ENCODE measurements at regions not wholly inside any gene's neighbourhood (a gene's known extent, or its start where the extent isn't known, plus 50 kb on each side); places are given as distances from the start of the nearest gene placed in this dataset.
"Not testable (repeated sequence)": the region's sequence is repeated elsewhere in the genome, so short reads cannot be mapped to it uniquely, and the experiment has no call there.

GRCh38 chr21:25240974-25241373, 366.3 kb downstream of the MRPL39 start:
- no peak for DNase-seq (ENCODE audit: low read depth in 2 of 2)

GRCh38 chr21:25234857-25235801, 372.2 kb downstream of the MRPL39 start:
- no peak for DNase-seq (ENCODE audit: low read depth in 2 of 2)

DNA sequence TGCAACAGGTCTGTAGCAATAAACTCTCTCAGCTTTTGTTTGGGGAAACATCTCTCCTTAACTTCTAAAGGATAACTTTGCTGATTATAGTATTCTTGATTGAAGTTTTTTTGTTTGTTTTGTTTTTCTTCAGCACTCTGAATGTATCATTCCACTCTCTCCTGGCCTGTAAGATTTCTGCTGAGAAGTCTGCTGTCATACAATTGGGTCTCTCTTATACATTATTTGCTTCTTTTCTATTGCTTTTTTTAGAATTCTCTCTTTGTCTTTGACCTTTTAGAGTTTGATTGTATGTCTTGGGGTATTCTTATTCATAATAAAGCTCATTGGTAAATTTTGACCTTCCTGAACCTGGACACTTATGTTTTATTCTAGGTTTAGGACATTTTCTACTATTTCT, 386.3 kb downstream of the MRPL39 start:
- no peak for DNase-seq (ENCODE audit: low read depth in 2 of 2)

- no peak for DNase-seq (ENCODE audit: low read depth in 2 of 2)
Observed at GRCh38 chr21:25220169-25220568, 387.1 kb downstream of the MRPL39 start.

DNA sequence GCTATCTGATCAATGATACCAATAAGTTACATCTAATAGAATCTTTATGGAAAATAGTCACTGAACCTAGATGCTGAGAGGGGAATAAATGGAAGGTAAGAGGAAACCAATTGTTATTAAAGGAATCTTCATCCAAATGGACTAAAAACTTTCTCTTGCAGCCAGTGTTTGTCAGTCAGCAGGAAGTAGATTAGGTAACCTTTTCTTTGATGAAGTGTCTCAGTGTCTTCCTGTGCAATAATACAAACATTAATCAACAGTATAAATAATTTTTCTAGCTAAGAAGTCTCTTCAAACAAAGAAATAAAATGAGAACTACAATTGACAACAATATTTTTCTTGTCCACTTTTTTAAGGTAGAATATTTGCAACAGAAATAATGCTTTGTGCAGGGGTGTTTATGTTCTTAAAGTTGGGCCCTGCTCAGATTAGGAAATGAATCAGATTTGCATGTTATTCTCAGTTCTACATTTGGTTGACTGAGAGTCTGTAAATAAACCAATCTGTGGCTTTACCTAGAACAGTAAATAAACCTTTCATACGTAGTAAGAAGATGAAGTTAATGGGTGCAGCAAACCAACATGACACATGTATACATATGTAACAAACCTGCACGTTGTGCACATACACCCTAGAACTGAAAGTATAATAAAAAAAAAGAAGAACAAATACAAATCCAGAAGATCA, 391.4 kb downstream of the MRPL39 start:
- no peak for DNase-seq (ENCODE audit: low read depth in 2 of 2)

- DNase-seq (ENCODE audit: low read depth in 2 of 2): no peak
Observed at GRCh38 chr21:25214676-25215075, 392.6 kb downstream of the MRPL39 start.

GRCh38 chr21:25199944-25200343, 407.3 kb downstream of the MRPL39 start:
- no peak for DNase-seq (ENCODE audit: low read depth in 2 of 2)

GRCh38 chr21:25191141-25191540, 416.1 kb downstream of the MRPL39 start:
- no peak for DNase-seq (ENCODE audit: low read depth in 2 of 2)

DNA sequence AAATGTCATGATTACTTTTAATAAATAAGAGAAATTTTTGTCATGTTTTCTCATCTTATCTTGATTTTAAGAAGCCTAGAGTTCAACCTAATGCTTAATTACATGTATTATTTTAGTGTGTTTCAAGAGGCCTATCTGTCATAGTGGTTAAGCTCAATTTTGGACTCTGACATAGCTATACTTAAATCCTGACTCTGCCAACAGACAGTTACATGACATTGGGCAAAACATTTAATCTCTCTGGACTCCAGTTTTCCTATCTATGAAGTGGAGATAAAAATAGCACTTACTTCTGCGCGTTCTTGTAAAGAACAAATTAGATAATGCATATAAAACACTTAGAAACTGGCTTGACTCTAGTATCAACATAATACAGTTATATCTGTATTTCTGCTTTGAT, 417.8 kb downstream of the MRPL39 start:
- DNase-seq (ENCODE audit: low read depth in 2 of 2): no peak

GRCh38 chr21:25188677-25189079, 418.6 kb downstream of the MRPL39 start:
- DNase-seq (ENCODE audit: low read depth in 2 of 2): no peak

- DNase-seq (ENCODE audit: low read depth in 2 of 2): no peak
Observed at GRCh38 chr21:25186273-25186672, 421.0 kb downstream of the MRPL39 start.

DNA sequence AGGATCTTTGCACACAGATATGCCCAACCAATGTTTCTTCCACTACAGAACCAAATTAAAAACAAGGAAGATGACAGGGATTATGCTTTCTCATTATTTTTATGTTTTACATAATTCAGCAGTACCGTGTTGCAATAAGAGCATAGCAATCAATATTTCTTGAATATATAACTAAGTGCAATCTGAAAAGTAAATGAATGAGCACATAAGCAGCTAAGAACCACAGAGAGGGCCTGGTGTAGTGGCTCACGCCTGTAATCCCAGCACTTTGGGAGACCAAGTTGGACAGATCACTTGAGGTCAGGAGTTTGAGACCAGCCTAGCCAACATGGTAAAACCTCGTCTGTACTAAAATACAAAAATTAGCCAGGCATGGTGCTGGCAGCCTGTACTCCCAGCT, 423.7 kb downstream of the MRPL39 start:
- no peak for DNase-seq (ENCODE audit: low read depth in 2 of 2)

DNA sequence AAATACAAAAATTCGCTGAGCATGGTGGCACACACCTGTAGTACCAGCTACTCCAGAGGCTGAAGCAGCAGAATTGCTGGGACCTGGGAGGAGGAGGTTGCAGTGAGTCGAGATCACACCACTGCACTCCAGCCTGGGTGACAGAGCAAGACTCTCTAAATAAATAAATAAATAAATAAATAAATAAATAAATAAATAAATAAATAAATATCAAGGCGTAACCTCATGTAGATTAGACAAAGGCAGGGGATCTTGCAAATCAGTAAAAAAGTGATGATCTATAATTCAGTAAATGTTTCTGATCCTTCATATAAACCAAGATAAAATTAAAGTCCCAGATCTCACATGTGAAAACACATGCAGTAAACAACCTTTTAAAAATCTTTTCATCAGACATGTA, 425.6 kb downstream of the MRPL39 start:
- not testable (repeated sequence) for DNase-seq (ENCODE audit: low read depth in 2 of 2)

- DNase-seq (ENCODE audit: low read depth in 2 of 2): no peak
Observed at GRCh38 chr21:25179116-25179515, 428.2 kb downstream of the MRPL39 start.

- DNase-seq (ENCODE audit: low read depth in 2 of 2): no peak
Observed at GRCh38 chr21:25176637-25177412, 430.5 kb downstream of the MRPL39 start.

DNA sequence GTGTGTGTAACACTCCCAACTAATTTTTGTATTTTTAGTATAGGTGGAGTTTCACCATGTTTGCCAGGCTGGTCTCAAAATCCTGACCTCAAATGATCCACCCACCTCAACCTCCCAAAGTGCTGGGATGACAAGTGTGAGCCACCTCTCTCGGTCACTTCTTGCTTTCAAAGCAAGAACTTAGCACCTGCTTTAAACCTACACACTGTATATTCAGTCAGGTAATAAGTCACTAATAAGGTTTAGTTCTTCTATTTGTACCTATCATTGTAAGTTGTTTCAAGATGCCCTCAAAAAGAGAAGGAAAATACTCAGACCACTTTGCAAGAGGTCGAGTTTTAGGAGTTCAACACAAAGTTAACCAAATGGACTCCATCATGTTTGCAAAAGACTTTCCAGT, 431.3 kb downstream of the MRPL39 start:
- DNase-seq (ENCODE audit: low read depth in 2 of 2): no peak

DNA sequence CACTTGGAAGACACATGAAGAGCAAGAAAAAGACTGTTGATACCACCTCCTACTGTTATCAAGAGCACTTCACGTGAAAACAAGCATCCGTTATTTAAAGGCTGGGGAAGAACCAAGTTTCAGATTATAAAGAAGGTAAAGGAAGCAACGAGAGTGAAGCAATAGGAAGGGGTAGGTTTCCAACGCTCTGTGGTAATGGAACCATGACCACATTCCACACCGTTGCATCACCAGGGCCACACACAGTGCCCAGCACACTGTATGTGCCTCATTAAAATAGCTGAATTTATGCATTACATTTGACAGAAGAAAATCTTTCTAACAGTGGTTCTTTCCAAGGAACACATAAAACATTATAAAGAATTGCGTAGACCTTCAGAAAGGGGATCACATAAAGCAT, 435.8 kb downstream of the MRPL39 start:
- DNase-seq (ENCODE audit: low read depth in 2 of 2): no peak

DNA sequence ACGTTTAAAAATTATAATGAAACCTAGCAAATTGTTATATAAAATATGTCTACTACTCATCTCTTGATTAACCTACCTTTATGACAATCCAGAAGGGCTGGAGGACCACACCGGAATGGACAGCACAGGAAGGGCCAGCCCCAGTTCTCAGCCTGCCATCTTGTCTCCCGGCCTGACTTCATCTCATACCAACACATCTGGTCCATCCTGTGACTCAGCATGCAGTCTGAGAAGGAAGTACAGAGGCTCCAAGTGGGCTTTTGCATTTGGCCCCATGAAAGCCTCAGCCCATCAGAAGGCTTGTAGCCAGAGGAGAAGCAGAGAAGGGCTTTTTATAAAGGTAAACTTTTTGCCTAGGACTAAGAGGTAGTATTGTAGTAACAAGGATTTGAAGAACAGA, 436.6 kb downstream of the MRPL39 start:
- no peak for DNase-seq (ENCODE audit: low read depth in 2 of 2)

- DNase-seq (ENCODE audit: low read depth in 2 of 2): no peak
Observed at GRCh38 chr21:25169370-25169769, 437.9 kb downstream of the MRPL39 start.

DNA sequence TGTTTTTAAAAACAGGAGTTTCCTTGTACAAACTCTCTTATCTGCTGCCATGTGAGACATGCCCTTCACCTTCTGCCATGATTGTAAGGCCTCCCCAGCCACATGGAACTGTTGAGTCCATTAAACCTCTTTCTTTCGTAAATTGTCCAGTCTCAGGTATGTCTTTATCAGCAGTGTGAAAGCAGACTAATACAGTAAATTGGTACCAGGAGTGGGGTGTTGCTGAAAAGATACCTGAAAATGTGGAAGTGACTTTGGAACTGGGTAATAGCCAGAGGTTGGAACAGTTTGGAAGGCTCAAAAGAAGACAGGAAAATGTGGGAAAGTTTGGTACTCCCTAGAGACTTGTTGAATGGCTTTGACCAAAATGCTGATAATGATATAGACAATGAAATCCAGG, 440.4 kb downstream of the MRPL39 start:
- DNase-seq (ENCODE audit: low read depth in 2 of 2): not testable (repeated sequence)

DNA sequence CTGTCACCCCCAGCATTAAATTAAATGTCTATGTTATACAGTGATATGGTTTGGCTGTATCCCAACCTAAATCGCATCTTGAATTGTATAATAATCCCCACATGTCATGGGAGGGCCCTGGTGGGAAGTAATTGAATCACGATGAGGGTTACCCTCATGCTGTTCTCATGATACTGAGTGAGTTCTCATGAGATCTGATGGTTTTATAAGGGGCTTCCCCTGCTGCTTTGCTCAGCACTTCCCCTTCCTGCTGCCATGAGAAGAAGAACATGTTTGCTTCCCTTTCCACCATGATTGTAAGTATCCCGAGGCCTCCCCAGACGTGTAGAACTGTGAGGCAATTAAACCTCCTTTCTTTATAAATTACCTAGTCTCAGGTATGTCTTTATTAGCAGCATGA, 445.7 kb downstream of the MRPL39 start:
- no peak for DNase-seq (ENCODE audit: low read depth in 2 of 2)

GRCh38 chr21:25155020-25155419, 452.3 kb downstream of the MRPL39 start:
- not testable (repeated sequence) for DNase-seq (ENCODE audit: low read depth in 2 of 2)

Measured in stimulated activated CD8-positive, alpha-beta memory T cell treated with anti-CD3 and anti-CD28 coated beads, Interleukin-15, amount 100 ng/mL, for 48 hours (primary cell).